H1 (cell line): ENCODE measurements at regions not wholly inside any gene's neighbourhood (a gene's known extent, or its start where the extent isn't known, plus 50 kb on each side); places are given as distances from the start of the nearest gene placed in this dataset.

Experiments used
- CTCF ChIA-PET: fragments of 300-600 bp; sonication (Branson Sonifier 250); formaldehyde crosslinking; loops from one replicate; lab custom pipeline; 2021; ENCODE audit not compliant: partially characterized antibody; lab: Charles Lee
- POLR2A ChIA-PET: fragments of 300-600 bp; sonication (Branson Sonifier 250); formaldehyde crosslinking; loops from one replicate; lab custom pipeline; 2021; ENCODE audit warnings: inconsistent platforms; ENCODE audit not compliant: partially characterized antibody; lab: Charles Lee
- DNase-seq, 2 experiments: peaks; one replicate each; pipeline versions ENCODE4 v3.0.0 to v3.0.0-alpha.2; 2010 to 2022; ENCODE audit warnings: low spot score in 2 of 2, low read depth in 1 of 2, mixed read lengths in 1 of 2
- FAIRE-seq: peaks from 2 replicates; lab custom pipeline; 2011; peaks lifted over from hg19 to GRCh38; lab: Jason Lieb, UNC
- H2AFZ ChIP-seq: 2 replicates; pipeline ENCODE4 v1.8.1; 2012; ENCODE audit warnings: low read length, inconsistent platforms
- H2AK5ac ChIP-seq: 2 replicates; pipeline ENCODE4 v1.6.1; 2013; ENCODE audit warnings: low read depth, low read length
- H2BK120ac ChIP-seq: replicated peaks from 2 replicates; pipeline ENCODE3; 2013; ENCODE audit warnings: low read depth, low read length, inconsistent platforms
- H2BK12ac ChIP-seq: 2 replicates; pipeline ENCODE4 v1.6.1; 2013; ENCODE audit warnings: low read depth, low read length
- H2BK15ac ChIP-seq: 2 replicates; pipeline ENCODE4 v1.6.1; 2013; ENCODE audit warnings: low read length
- H2BK20ac ChIP-seq: 2 replicates; pipeline ENCODE4 v1.6.1; 2013; ENCODE audit warnings: low read length
- H2BK5ac ChIP-seq: 2 replicates; pipeline ENCODE4 v1.6.1; 2013; ENCODE audit warnings: low read depth, low read length
- H3K14ac ChIP-seq: 2 replicates; pipeline ENCODE4 v1.6.1; 2013; ENCODE audit warnings: inconsistent platforms; ENCODE audit not compliant: insufficient read length
- H3K18ac ChIP-seq: 2 replicates; pipeline ENCODE4 v1.6.1; 2013; ENCODE audit warnings: low read length; ENCODE audit errors: extremely low read depth
- H3K23ac ChIP-seq: 2 replicates; pipeline ENCODE4 v1.6.1; 2013; ENCODE audit warnings: inconsistent platforms; ENCODE audit not compliant: insufficient read length
- H3K23me2 ChIP-seq: 2 replicates; pipeline ENCODE4 v1.6.1; 2013; ENCODE audit warnings: low read depth, low read length
- H3K27ac ChIP-seq: 2 replicates; pipeline ENCODE4 v1.6.1; 2011; ENCODE audit warnings: low read depth, low read length, inconsistent platforms
- H3K27me3 ChIP-seq, 4 experiments: replicated peaks in 1 of 4; 1 replicate in 1 of 4; 2 replicates in 3 of 4; pipeline versions ENCODE4 v1.6.1 to v1.8.1; 2011 to 2013; ENCODE audit warnings: low read length in 3 of 4, mild to moderate bottlenecking in 3 of 4, inconsistent platforms in 2 of 4, mixed read lengths in 2 of 4, moderate library complexity in 1 of 4; ENCODE audit not compliant: control insufficient read depth in 3 of 4, insufficient read depth in 3 of 4; ENCODE audit errors: extremely low read depth in 1 of 4
- H3K36me3 ChIP-seq, 4 experiments: 2 replicates each; pipeline versions ENCODE4 v1.6.1 to v1.8.1; 2011 to 2013; ENCODE audit warnings: mild to moderate bottlenecking in 4 of 4, low read length in 3 of 4, moderate library complexity in 2 of 4, control low read depth in 1 of 4, inconsistent platforms in 1 of 4; ENCODE audit not compliant: insufficient read depth in 4 of 4, control insufficient read depth in 2 of 4
- H3K4ac ChIP-seq: replicated peaks from 2 replicates; pipeline ENCODE3; 2013; ENCODE audit warnings: low read length, low read depth, mixed read lengths, inconsistent platforms; ENCODE audit not compliant: insufficient read length
- H3K4me1 ChIP-seq, 4 experiments: replicated peaks in 1 of 4; 1 replicate in 1 of 4; 2 replicates in 3 of 4; pipeline versions ENCODE4 v1.6.1 to v1.8.1; 2011 to 2013; ENCODE audit warnings: low read length in 3 of 4, inconsistent platforms in 2 of 4, mixed read lengths in 1 of 4; ENCODE audit not compliant: insufficient read depth in 4 of 4, control insufficient read depth in 3 of 4
- H3K4me2 ChIP-seq, 2 experiments: 2 replicates each; pipeline versions ENCODE4 v1.6.1 to v1.8.1; 2011 to 2013; ENCODE audit warnings: low read depth in 2 of 2, low read length in 2 of 2, control low read depth in 1 of 2, inconsistent platforms in 1 of 2, mild to moderate bottlenecking in 1 of 2; ENCODE audit not compliant: insufficient read depth in 1 of 2
- H3K4me3 ChIP-seq, 4 experiments: fragments of 200-600, 300-600 bp in 1 of 4; sonication (generic), shearing (Covaris generic), sonication (Bioruptor Twin) in 1 of 4; 2 replicates each; pipeline versions ENCODE4 v1.5.1 to v1.8.1; 2011 to 2016; ENCODE audit warnings: low read length in 4 of 4, low read depth in 3 of 4, control low read depth in 2 of 4, inconsistent platforms in 2 of 4, mild to moderate bottlenecking in 2 of 4, mixed read lengths in 1 of 4, moderate library complexity in 1 of 4; ENCODE audit not compliant: insufficient read depth in 2 of 4; ENCODE audit errors: extremely low read depth in 1 of 4
- H3K56ac ChIP-seq: replicated peaks from 2 replicates; pipeline ENCODE3; 2013; ENCODE audit warnings: low read depth, mild to moderate bottlenecking, mixed read lengths, low read length, inconsistent platforms; ENCODE audit not compliant: insufficient read length
- H3K79me1 ChIP-seq: 2 replicates; pipeline ENCODE4 v1.6.1; 2013; ENCODE audit warnings: low read depth, low read length, control low read depth
- H3K79me2 ChIP-seq, 2 experiments: 2 replicates each; pipeline versions ENCODE4 v1.6.1 to v1.8.1; 2012 to 2013; ENCODE audit warnings: low read length in 2 of 2, mild to moderate bottlenecking in 2 of 2, inconsistent platforms in 1 of 2; ENCODE audit not compliant: insufficient read depth in 2 of 2, control insufficient read depth in 1 of 2
- H3K9ac ChIP-seq, 4 experiments: replicated peaks in 1 of 4; 1 replicate in 1 of 4; 2 replicates in 3 of 4; pipeline versions ENCODE4 v1.6.1 to v1.8.1; 2011 to 2013; ENCODE audit warnings: low read depth in 3 of 4, low read length in 3 of 4, control low read depth in 2 of 4, mild to moderate bottlenecking in 2 of 4, moderate library complexity in 2 of 4, inconsistent platforms in 1 of 4; ENCODE audit errors: extremely low read depth in 1 of 4
- H3K9me3 ChIP-seq, 2 experiments: 2 replicates each; pipeline versions ENCODE4 v1.6.1 to v1.8.1; 2012 to 2013; ENCODE audit warnings: mild to moderate bottlenecking in 2 of 2, moderate library complexity in 2 of 2, control low read depth in 1 of 2, inconsistent platforms in 1 of 2, low read depth in 1 of 2, low read length in 1 of 2, mixed read lengths in 1 of 2; ENCODE audit not compliant: insufficient read depth in 2 of 2
- H4K20me1 ChIP-seq, 2 experiments: replicated peaks in 1 of 2; 2 replicates each; pipeline versions ENCODE3 to v1.8.1; 2011 to 2013; ENCODE audit warnings: inconsistent platforms in 2 of 2, low read length in 2 of 2, mild to moderate bottlenecking in 1 of 2; ENCODE audit not compliant: insufficient read depth in 2 of 2, control insufficient read depth in 1 of 2
- H4K5ac ChIP-seq: 2 replicates; pipeline ENCODE4 v1.6.1; 2013; ENCODE audit warnings: low read length, low read depth, mixed read lengths, inconsistent platforms; ENCODE audit not compliant: insufficient read length
- H4K8ac ChIP-seq: 2 replicates; pipeline ENCODE4 v1.8.0; 2013; ENCODE audit warnings: mild to moderate bottlenecking, moderate library complexity, low read length, inconsistent platforms; ENCODE audit not compliant: insufficient read depth; ENCODE audit errors: extremely low read depth
- H4K91ac ChIP-seq: replicated peaks from 2 replicates; pipeline ENCODE3; 2013; ENCODE audit warnings: low read length, mixed read lengths, inconsistent platforms; ENCODE audit not compliant: insufficient read length
- BCL11A ChIP-seq, 2 experiments: IDR thresholded peaks; one replicate each; pipeline ENCODE4 v1.6.1; 2011; ENCODE audit warnings: low read depth in 2 of 2, low read length in 2 of 2, mild to moderate bottlenecking in 2 of 2
- CHD1 ChIP-seq: IDR thresholded peaks from 2 replicates; pipeline ENCODE4 v1.6.1; 2012; ENCODE audit warnings: low read depth, low read length, improper control_type of control experiment
- CTCF ChIP-seq, 3 experiments: IDR thresholded peaks; 1 replicate in 2 of 3; 2 replicates in 1 of 3; pipeline versions ENCODE4 v1.5.1 to v1.6.1; 2011; ENCODE audit warnings: low read length in 3 of 3, mild to moderate bottlenecking in 3 of 3, inconsistent platforms in 2 of 3, low read depth in 1 of 3, moderate library complexity in 1 of 3; ENCODE audit not compliant: insufficient read depth in 1 of 3; ENCODE audit errors: control extremely low read depth in 1 of 3
- PHF8 ChIP-seq: fragments of 200-600 bp; sonication (generic); conservative IDR thresholded peaks from 2 replicates; pipeline ENCODE4 v1.7.1; 2012; ENCODE audit warnings: low read depth, mild to moderate bottlenecking, inconsistent platforms, low read length, moderate library complexity
- RAD21 ChIP-seq, 2 experiments: IDR thresholded peaks in 1 of 2; conservative IDR thresholded peaks in 1 of 2; 2 replicates each; pipeline ENCODE4 v1.6.1; 2011; ENCODE audit warnings: low read depth in 2 of 2, low read length in 2 of 2, improper control_type of control experiment in 1 of 2, inconsistent platforms in 1 of 2, mild to moderate bottlenecking in 1 of 2, moderate library complexity in 1 of 2
- RNF2 ChIP-seq: fragments of 200-900, 300-1000 bp; sonication (generic); IDR thresholded peaks from 2 replicates; pipeline ENCODE4 v1.7.1; 2016; ENCODE audit warnings: borderline replicate concordance, low read depth, mild to moderate bottlenecking, antibody characterized with exemption, low read length; ENCODE audit not compliant: poor library complexity, severe bottlenecking; ENCODE audit errors: missing control alignments
- SIRT6 ChIP-seq: IDR thresholded peaks from one replicate; pipeline ENCODE4 v1.7.1; 2012; ENCODE audit warnings: low read length, inconsistent platforms
- SP1 ChIP-seq: IDR thresholded peaks from 2 replicates; pipeline ENCODE4 v1.6.1; 2011; ENCODE audit warnings: low read depth, low read length
- SP2 ChIP-seq: IDR thresholded peaks from 2 replicates; pipeline ENCODE4 v1.6.1; 2012; ENCODE audit warnings: mild to moderate bottlenecking, low read length, inconsistent platforms
- WGBS, 2 experiments: shearing (Covaris generic) in 1 of 2; methylation state at CpG; one replicate each; pipeline versions ENCODE4 v1.1.6 to v1.1.7; 2013 to 2015; ENCODE audit warnings: low lambda C conversion rate in 2 of 2, mixed read lengths in 2 of 2, inconsistent platforms in 1 of 2, low coverage in 1 of 2, missing lambda C conversion rate in 1 of 2; ENCODE audit not compliant: insufficient replicate concordance in 2 of 2, insufficient coverage in 1 of 2, insufficient read length in 1 of 2; ENCODE audit errors: extremely low coverage in 1 of 2, missing lambda C conversion rate in 1 of 2; 5-methylcytosine and 5-hydroxymethylcytosine counted together

- no peak overlapping the region for H4K8ac ChIP-seq
- H2AFZ ChIP-seq, result no peak overlapping the region
- H3K23ac ChIP-seq, result no peak overlapping the region
- H3K27me3 ChIP-seq, result no peaks in the 10 kb centered on the region
- H2AK5ac ChIP-seq, result no peak overlapping the region
- H3K4me1 ChIP-seq, result no peaks in the 10 kb centered on the region
- H4K20me1 ChIP-seq, result no peaks in the 10 kb centered on the region
- H3K14ac ChIP-seq, result no peak overlapping the region
- CTCF ChIA-PET, result interaction anchor here (0.5 to 1.7 kb wide), 28 partner anchors 8 to 1239 kb away, joined by 3 to 9 read pairs (median 4); no protein-coding TSS in a partner anchor
- no peak overlapping the region for H4K5ac ChIP-seq
- H2BK5ac ChIP-seq, result no peak overlapping the region
- no peak overlapping the region for H2BK15ac ChIP-seq
- no peak overlapping the region for H4K91ac ChIP-seq
- H2BK12ac ChIP-seq, result no peak overlapping the region
- H3K4ac ChIP-seq, result no peak overlapping the region
- H2BK20ac ChIP-seq, result no peak overlapping the region
- H3K23me2 ChIP-seq, result no peaks in the 10 kb centered on the region
- no peak overlapping the region for H2BK120ac ChIP-seq
- H3K4me2 ChIP-seq, result no peak overlapping the region
- POLR2A ChIA-PET, result no interaction called here
- H3K9ac ChIP-seq, result no peak overlapping the region
- no peaks in the 10 kb centered on the region for H3K79me2 ChIP-seq
- DNase-seq, result no peak
- H3K18ac ChIP-seq, result no peak overlapping the region
- H3K9me3 ChIP-seq, result no peaks in the 10 kb centered on the region
- peak; percentile 79 for FAIRE-seq
- H3K27ac ChIP-seq, result no peak overlapping the region
- TF ChIP-seq SP2 (no peak), RNF2 (no peak), SP1 (no peak), PHF8 (no peak), RAD21 (IDR thresholded peaks at IDR 0.05 in 1 of 2, conservative IDR thresholded peaks at IDR 0.05 in 1 of 2; ENCODE audit: low read depth in 2 of 2, low read length in 2 of 2) (peak; percentile 87 to 89), BCL11A (IDR thresholded peaks at IDR 0.05; ENCODE audit: low read depth in 2 of 2, low read length in 2 of 2) (no peak), CTCF (IDR thresholded peaks at IDR 0.05; ENCODE audit: control extremely low read depth in 1 of 3, insufficient read depth in 1 of 3, low read depth in 1 of 3, low read length in 3 of 3) (peak in 2 of 3 experiments; percentile 48 to 59; a peak in 2 of 4 replicates), SIRT6 (no peak), CHD1 (no peak)
- TF ChIP-seq, all 59 proteins: peak for 2
- WGBS, 2 experiments, result 40% methylated on average over 3 of the region's 3 CpGs; no CpG with 5 or more reads in 1 of the 2 experiments
- H3K79me1 ChIP-seq, result no peaks in the 10 kb centered on the region
- no peak overlapping the region for H3K56ac ChIP-seq
- no peak overlapping the region for H3K4me3 ChIP-seq
- H3K36me3 ChIP-seq, result no peaks in the 10 kb centered on the region
These were observed 119.7 kb downstream of the ZNF326 start for GRCh38 chr1:90114521-90115141.
